NCI-H146 treated with DMSO at 0.1 percent for 48 hours (cell line): ENCODE measurements at regions not wholly inside any gene's neighbourhood (a gene's known extent, or its start where the extent isn't known, plus 50 kb on each side); places are given as distances from the start of the nearest gene placed in this dataset.
"Not testable (repeated sequence)": the region's sequence is repeated elsewhere in the genome, so short reads cannot be mapped to it uniquely, and the experiment has no call there.

Experiments used
- DNase-seq: peaks from one replicate; lab custom pipeline; 2025; ENCODE audit not compliant: unreplicated experiment; lab: John Stamatoyannopoulos, UW

GRCh38 chr14:71553779-71554178 lies 378.4 kb upstream of the RGS6 start:
- no peak for DNase-seq

GRCh38 chr14:71554323-71554722 lies 377.9 kb upstream of the RGS6 start:
- no peak for DNase-seq

- no peak for DNase-seq
Measured at GRCh38 chr14:71554959-71555612, 377.1 kb upstream of the RGS6 start.

- no peak for DNase-seq
Measured at GRCh38 chr14:71555654-71556559, 376.3 kb upstream of the RGS6 start.

- no peak for DNase-seq
Measured at GRCh38 chr14:71556730-71557129, 375.5 kb upstream of the RGS6 start.

- DNase-seq, result no peak
Measured at GRCh38 chr14:71557351-71557750, 374.9 kb upstream of the RGS6 start.

- not testable (repeated sequence) for DNase-seq
Measured at GRCh38 chr14:71558943-71559342, 373.3 kb upstream of the RGS6 start.

GRCh38 chr14:71560751-71561150 lies 371.5 kb upstream of the RGS6 start:
- DNase-seq, result no peak

GRCh38 chr14:71563492-71564153 lies 368.6 kb upstream of the RGS6 start:
- DNase-seq, result no peak

GRCh38 chr14:71566276-71566675 lies 366.0 kb upstream of the RGS6 start:
- no peak for DNase-seq

GRCh38 chr14:71567499-71568133 lies 364.6 kb upstream of the RGS6 start:
- not testable (repeated sequence) for DNase-seq

GRCh38 chr14:71574976-71575375 lies 357.3 kb upstream of the RGS6 start:
- DNase-seq, result no peak

- DNase-seq, result no peak
Measured at GRCh38 chr14:71576472-71576871, 355.8 kb upstream of the RGS6 start.

GRCh38 chr14:71579331-71579730 lies 352.9 kb upstream of the RGS6 start:
- DNase-seq, result no peak

GRCh38 chr14:71582705-71583104 lies 349.5 kb upstream of the RGS6 start:
- DNase-seq, result no peak

- no peak for DNase-seq
Measured at GRCh38 chr14:71583194-71583593, 349.0 kb upstream of the RGS6 start.

- peak; percentile 19 for DNase-seq
Measured at GRCh38 chr14:71583705-71584104, 348.5 kb upstream of the RGS6 start.

- DNase-seq, result no peak
Measured at GRCh38 chr14:71585361-71585760, 346.9 kb upstream of the RGS6 start.

- DNase-seq, result peak; percentile 25
Measured at GRCh38 chr14:71586131-71586897, 345.9 kb upstream of the RGS6 start.

- no peak for DNase-seq
Measured at GRCh38 chr14:71588028-71588427, 344.2 kb upstream of the RGS6 start.
